KMS-11 (cell line): ENCODE measurements at regions not wholly inside any gene's neighbourhood (a gene's known extent, or its start where the extent isn't known, plus 50 kb on each side); places are given as distances from the start of the nearest gene placed in this dataset.

Experiments used
- H2AFZ ChIP-seq: fragments of 200-600 bp; sonication (generic); 2 replicates; pipeline ENCODE4 v1.6.1; 2016; ENCODE audit warnings: antibody characterized with exemption, mixed run types, low read depth
- H3K27ac ChIP-seq: fragments of 200-600 bp; sonication (generic); 2 replicates; pipeline ENCODE4 v1.6.1; 2016; ENCODE audit warnings: mild to moderate bottlenecking, mixed run types
- H3K27me3 ChIP-seq: fragments of 200-600 bp; sonication (generic); 2 replicates; pipeline ENCODE4 v1.6.1; 2017; ENCODE audit warnings: mild to moderate bottlenecking, low read depth, mixed run types, moderate library complexity; ENCODE audit not compliant: insufficient read depth
- H3K36me3 ChIP-seq: fragments of 200-600 bp; sonication (generic); 2 replicates; pipeline ENCODE4 v1.6.1; 2017; ENCODE audit warnings: mild to moderate bottlenecking, mixed run types; ENCODE audit not compliant: insufficient read depth
- H3K4me1 ChIP-seq: fragments of 200-600 bp; sonication (generic); 2 replicates; pipeline ENCODE4 v1.6.1; 2016; ENCODE audit warnings: mild to moderate bottlenecking, low read depth, mixed run types; ENCODE audit not compliant: poor library complexity, severe bottlenecking
- H3K4me2 ChIP-seq: fragments of 200-600 bp; sonication (generic); 2 replicates; pipeline ENCODE4 v1.7.0; 2016; ENCODE audit warnings: mild to moderate bottlenecking, mixed run types
- H3K4me3 ChIP-seq: fragments of 200-600 bp; sonication (generic); IDR thresholded peaks from 2 replicates; pipeline ENCODE4 v1.6.1; 2017; ENCODE audit warnings: low read depth, low read length, mixed read lengths; ENCODE audit not compliant: insufficient read depth
- H3K79me2 ChIP-seq: fragments of 200-600 bp; sonication (generic); 2 replicates; pipeline ENCODE4 v1.6.1; 2016; ENCODE audit warnings: low read depth, mixed run types; ENCODE audit not compliant: insufficient read depth
- H3K9ac ChIP-seq: fragments of 200-600 bp; sonication (generic); 2 replicates; pipeline ENCODE4 v1.6.1; 2016; ENCODE audit warnings: mild to moderate bottlenecking, mixed run types
- H4K20me1 ChIP-seq: fragments of 200-600 bp; sonication (generic); 2 replicates; pipeline ENCODE4 v1.6.1; 2016; ENCODE audit warnings: mild to moderate bottlenecking, mixed run types; ENCODE audit not compliant: insufficient read depth
- CTCF ChIP-seq: fragments of 200-600 bp; sonication (generic); conservative IDR thresholded peaks from 2 replicates; pipeline ENCODE4 v1.6.1; 2017; ENCODE audit warnings: low read depth, mild to moderate bottlenecking, antibody characterized with exemption, low read length, moderate library complexity, mixed read lengths

- no peak overlapping the region for H3K4me3 ChIP-seq
- H4K20me1 ChIP-seq, result no peaks in the 10 kb centered on the region
- no peaks in the 10 kb centered on the region for H3K79me2 ChIP-seq
- no peak overlapping the region for H2AFZ ChIP-seq
- H3K27ac ChIP-seq, result no peak overlapping the region
- peaks cover 9% of the 10 kb centered on the region for H3K4me1 ChIP-seq
- no peak overlapping the region for H3K4me2 ChIP-seq
- no peaks in the 10 kb centered on the region; the same call in 1 of the 2 replicates for H3K36me3 ChIP-seq
- no peaks in the 10 kb centered on the region for H3K27me3 ChIP-seq
- no peak for TF ChIP-seq CTCF
- no peak overlapping the region for H3K9ac ChIP-seq
These were observed 153.5 kb upstream of the MAF start for GRCh38 chr16:79754081-79754480.

GRCh38 chr16:79753286-79753685 lies 152.7 kb upstream of the MAF start:
- no peak for TF ChIP-seq CTCF
- H2AFZ ChIP-seq, result no peak overlapping the region
- no peak overlapping the region for H3K9ac ChIP-seq
- peaks cover 9% of the 10 kb centered on the region for H3K4me1 ChIP-seq
- no peak overlapping the region for H3K4me3 ChIP-seq
- H3K4me2 ChIP-seq, result no peak overlapping the region
- no peaks in the 10 kb centered on the region for H3K27me3 ChIP-seq
- H3K79me2 ChIP-seq, result no peaks in the 10 kb centered on the region
- H4K20me1 ChIP-seq, result no peaks in the 10 kb centered on the region
- H3K27ac ChIP-seq, result no peak overlapping the region
- H3K36me3 ChIP-seq, result no peaks in the 10 kb centered on the region; the same call in 1 of the 2 replicates

GRCh38 chr16:79752396-79752795 lies 151.9 kb upstream of the MAF start:
- no peak for TF ChIP-seq CTCF
- Histone ChIP-seq H3K9ac (no peak overlapping the region), H2AFZ (no peak overlapping the region), H4K20me1 (no peaks in the 10 kb centered on the region), H3K4me3 (no peak overlapping the region), H3K27me3 (no peaks in the 10 kb centered on the region), H3K36me3 (no peaks in the 10 kb centered on the region; the same call in 1 of the 2 replicates), H3K79me2 (no peaks in the 10 kb centered on the region), H3K27ac (no peak overlapping the region), H3K4me1 (peaks cover 9% of the 10 kb centered on the region), H3K4me2 (no peak overlapping the region)

GRCh38 chr16:79751471-79752184 lies 151.1 kb upstream of the MAF start:
- Histone ChIP-seq H3K4me3 (no peak overlapping the region), H3K4me1 (peaks cover 9% of the 10 kb centered on the region), H4K20me1 (no peaks in the 10 kb centered on the region), H3K36me3 (no peaks in the 10 kb centered on the region), H3K27me3 (no peaks in the 10 kb centered on the region), H3K27ac (no peak overlapping the region), H2AFZ (no peak overlapping the region), H3K79me2 (no peaks in the 10 kb centered on the region), H3K9ac (no peak overlapping the region), H3K4me2 (no peak overlapping the region)
- no peak for TF ChIP-seq CTCF
